Body of pancreas (tissue), 4 donors: ENCODE measurements at regions not wholly inside any gene's neighbourhood (a gene's known extent, or its start where the extent isn't known, plus 50 kb on each side); places are given as distances from the start of the nearest gene placed in this dataset.

ENCODE experiments used
- ATAC-seq: fragments of 150-250 bp; one replicate; pipeline ENCODE4 v1.9.1; 2016
- DNase-seq, 4 donors: peaks; one replicate each; pipeline ENCODE4 v3.0.0-alpha.2; 2019
- H3K27ac ChIP-seq, 4 donors: fragments of 200-600 bp; sonication (generic); 1 replicate in 3 of 4; 2 replicates in 1 of 4; pipeline versions ENCODE4 v1.5.1 to v1.6.1; 2016 to 2019; ENCODE audit warnings: mild to moderate bottlenecking in 1 of 4, mixed read lengths in 1 of 4, moderate library complexity in 1 of 4
- H3K27me3 ChIP-seq, 2 donors: fragments of 200-600 bp; sonication (generic); one replicate each; pipeline ENCODE4 v1.6.0; 2016; ENCODE audit warnings: mild to moderate bottlenecking in 1 of 2
- H3K36me3 ChIP-seq, 2 donors: fragments of 200-600 bp; sonication (generic); replicated peaks in 1 of 2; 2 replicates each; pipeline ENCODE4 v1.5.1; 2016; ENCODE audit warnings: low read depth in 2 of 2; ENCODE audit not compliant: insufficient read depth in 1 of 2
- H3K4me1 ChIP-seq: fragments of 200-600 bp; sonication (generic); one replicate; pipeline ENCODE4 v1.6.0; 2016
- H3K4me3 ChIP-seq, 2 donors: fragments of 200-600 bp; sonication (generic); 1 replicate in 1 of 2; 2 replicates in 1 of 2; pipeline ENCODE4 v1.5.1; 2016 to 2019
- H3K9me3 ChIP-seq, 3 donors: fragments of 200-600 bp; sonication (generic); 1 replicate in 2 of 3; 2 replicates in 1 of 3; pipeline ENCODE4 v1.5.1; 2016
- POLR2A ChIP-seq, 3 donors: fragments of 450-650 bp; IDR thresholded peaks; one replicate each; pipeline ENCODE4 v1.6.1; 2016; ENCODE audit warnings: antibody characterized with exemption in 3 of 3, mild to moderate bottlenecking in 2 of 3
- WGBS, 2 donors: methylation state at CpG; one replicate each; pipeline ENCODE4 v1.1.5; 2017; 5-methylcytosine and 5-hydroxymethylcytosine counted together
- intact Hi-C: fragments of 100-400 bp; cut with DNase I; formaldehyde crosslinking; loops from one replicate; pipeline ENCODE4 v1.15.1; 2023
- TF ChIP-seq, protein P1 (sequence below), 7 experiments: fragments of 450-650 bp in 4 of 7; fragments of 200-600 bp in 3 of 7; sonication (generic) in 3 of 7; IDR thresholded peaks; one replicate each; pipeline ENCODE4 v1.5.1; 2016 to 2019; ENCODE audit warnings: antibody characterized with exemption in 7 of 7

DNA sequence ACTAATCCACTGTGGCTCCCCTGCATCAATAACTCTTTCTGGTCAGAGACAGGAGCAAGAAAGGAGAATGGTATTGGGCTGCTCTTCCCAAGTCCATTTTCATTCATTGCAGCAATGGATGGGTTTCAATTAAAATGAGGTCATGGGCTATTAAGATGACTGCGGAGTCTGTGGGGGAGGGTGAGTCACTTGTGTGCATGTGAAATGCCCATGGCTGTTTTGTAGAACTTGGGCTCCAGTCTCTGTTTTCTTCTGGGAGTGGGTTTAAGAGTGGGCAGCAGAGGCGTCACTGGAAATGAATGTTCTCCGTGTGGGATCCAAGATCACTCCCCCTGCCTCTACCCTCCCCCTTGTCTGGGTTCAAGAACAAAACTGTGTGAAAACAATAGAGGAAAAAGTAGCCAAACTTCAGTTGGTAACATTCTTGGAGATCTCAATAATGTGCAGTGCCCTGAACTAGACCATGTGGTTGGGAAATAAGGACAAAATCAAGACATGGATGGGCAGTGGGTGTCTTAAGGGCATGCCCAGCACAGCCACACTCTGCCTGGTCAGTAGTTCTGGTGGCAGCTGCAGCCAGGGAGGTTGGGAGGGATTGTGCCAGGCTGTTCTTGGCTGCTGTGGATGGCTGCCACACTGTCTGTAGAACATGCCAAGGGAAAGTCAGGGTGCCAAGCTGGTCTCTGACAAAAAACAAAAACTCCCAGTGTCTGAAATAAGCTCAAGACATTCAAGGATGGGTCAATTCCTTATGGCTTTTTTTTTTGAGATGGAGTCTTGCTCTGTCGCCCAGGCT is 68.2 kb upstream of the CXCR4 start:
- Histone ChIP-seq H3K4me3 (no peak overlapping the region), H3K27me3 (no peaks in the 10 kb centered on the region), H3K36me3 (no peaks in the 10 kb centered on the region), H3K9me3 (no peaks in the 10 kb centered on the region), H3K27ac (no peak overlapping the region), H3K4me1 (no peaks in the 10 kb centered on the region)
- TF ChIP-seq, protein P1, sequence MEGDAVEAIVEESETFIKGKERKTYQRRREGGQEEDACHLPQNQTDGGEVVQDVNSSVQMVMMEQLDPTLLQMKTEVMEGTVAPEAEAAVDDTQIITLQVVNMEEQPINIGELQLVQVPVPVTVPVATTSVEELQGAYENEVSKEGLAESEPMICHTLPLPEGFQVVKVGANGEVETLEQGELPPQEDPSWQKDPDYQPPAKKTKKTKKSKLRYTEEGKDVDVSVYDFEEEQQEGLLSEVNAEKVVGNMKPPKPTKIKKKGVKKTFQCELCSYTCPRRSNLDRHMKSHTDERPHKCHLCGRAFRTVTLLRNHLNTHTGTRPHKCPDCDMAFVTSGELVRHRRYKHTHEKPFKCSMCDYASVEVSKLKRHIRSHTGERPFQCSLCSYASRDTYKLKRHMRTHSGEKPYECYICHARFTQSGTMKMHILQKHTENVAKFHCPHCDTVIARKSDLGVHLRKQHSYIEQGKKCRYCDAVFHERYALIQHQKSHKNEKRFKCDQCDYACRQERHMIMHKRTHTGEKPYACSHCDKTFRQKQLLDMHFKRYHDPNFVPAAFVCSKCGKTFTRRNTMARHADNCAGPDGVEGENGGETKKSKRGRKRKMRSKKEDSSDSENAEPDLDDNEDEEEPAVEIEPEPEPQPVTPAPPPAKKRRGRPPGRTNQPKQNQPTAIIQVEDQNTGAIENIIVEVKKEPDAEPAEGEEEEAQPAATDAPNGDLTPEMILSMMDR (IDR thresholded peaks at IDR 0.05) = no peak
- no peak for TF ChIP-seq POLR2A (IDR thresholded peaks at IDR 0.05)
- 85 to 92% methylated on average over 3 to 4 of the region's 4 CpGs for WGBS, 2 donors
- no peak for DNase-seq
- no peak for ATAC-seq
- intact Hi-C loops = no loop called here

DNA sequence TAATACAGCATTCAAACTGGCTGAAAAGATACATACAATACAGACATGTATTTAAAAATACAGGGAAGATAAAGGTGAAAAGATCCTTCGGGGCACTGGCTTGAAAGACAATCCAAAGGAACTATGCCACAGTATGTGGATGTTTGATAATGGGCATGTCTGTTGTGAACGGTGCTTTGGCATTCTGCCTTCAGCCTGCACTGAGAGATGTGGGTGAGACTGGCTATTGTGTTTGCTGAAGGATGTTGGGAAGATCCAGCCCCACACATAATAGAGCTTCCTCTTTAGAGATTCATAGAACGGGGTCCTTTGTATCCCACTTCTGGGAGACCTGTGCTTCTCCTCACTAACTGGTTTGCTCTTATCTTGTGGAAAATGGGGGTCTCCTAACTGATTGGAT is 65.1 kb upstream of the CXCR4 start:
- no peak for DNase-seq
- no peak for ATAC-seq
- Histone ChIP-seq H3K27ac (no peak overlapping the region), H3K9me3 (no peaks in the 10 kb centered on the region), H3K4me3 (no peak overlapping the region), H3K4me1 (no peaks in the 10 kb centered on the region), H3K27me3 (no peaks in the 10 kb centered on the region), H3K36me3 (no peaks in the 10 kb centered on the region)
- WGBS, 2 donors = 45 to 49% methylated on average over 3 of the region's 3 CpGs
- no peak for TF ChIP-seq POLR2A (IDR thresholded peaks at IDR 0.05)
- TF ChIP-seq, protein P1 (IDR thresholded peaks at IDR 0.05) = no peak
- intact Hi-C loops = no loop called here

DNA sequence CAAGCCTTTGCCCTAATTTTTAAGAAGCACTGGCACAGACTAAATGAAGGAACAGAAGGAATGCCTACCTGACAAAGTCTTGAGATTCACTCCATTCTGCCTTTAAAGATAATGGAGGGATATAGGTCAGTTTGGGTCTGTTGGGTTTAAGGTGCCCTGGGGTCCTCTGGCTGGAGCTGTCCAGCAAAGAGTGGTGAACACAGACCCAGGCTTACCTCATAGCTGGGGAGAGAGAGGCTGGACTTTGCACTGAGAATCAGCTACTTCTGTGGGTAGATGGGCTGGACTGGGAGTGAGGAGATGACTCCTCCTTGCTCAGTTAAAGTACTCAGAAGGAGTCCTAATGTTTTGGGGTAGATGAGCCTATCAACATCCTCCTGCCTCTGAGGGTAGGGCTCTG is 64.4 kb upstream of the CXCR4 start:
- Histone ChIP-seq H3K9me3 (no peaks in the 10 kb centered on the region), H3K27ac (no peak overlapping the region), H3K4me1 (no peaks in the 10 kb centered on the region), H3K27me3 (no peaks in the 10 kb centered on the region), H3K36me3 (no peaks in the 10 kb centered on the region), H3K4me3 (no peak overlapping the region)
- DNase-seq = no peak
- TF ChIP-seq, protein P1 (IDR thresholded peaks at IDR 0.05) = no peak
- TF ChIP-seq POLR2A (IDR thresholded peaks at IDR 0.05) = no peak
- intact Hi-C loops = no loop called here
- no peak for ATAC-seq

DNA sequence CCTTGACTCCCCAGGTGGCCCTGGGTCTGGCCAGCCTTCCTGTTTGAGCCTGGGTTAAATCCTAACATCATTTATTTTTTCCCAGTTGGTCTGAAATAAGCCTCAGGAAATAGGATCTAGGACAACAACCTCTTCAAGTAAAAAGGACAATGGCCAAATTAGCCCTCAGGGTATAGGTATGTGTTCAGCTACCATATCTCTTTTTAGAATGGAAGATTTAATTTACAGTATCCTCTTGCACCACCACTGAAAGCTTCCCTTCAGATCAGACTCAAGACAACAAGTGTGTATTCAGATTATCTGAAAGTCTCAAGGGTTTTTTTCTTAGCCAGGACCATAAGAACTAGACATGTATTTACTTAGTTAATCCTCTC is 61.6 kb upstream of the CXCR4 start:
- Histone ChIP-seq H3K9me3 (no peaks in the 10 kb centered on the region), H3K27me3 (no peaks in the 10 kb centered on the region), H3K36me3 (no peaks in the 10 kb centered on the region), H3K4me1 (no peaks in the 10 kb centered on the region), H3K27ac (no peak overlapping the region), H3K4me3 (no peak overlapping the region)
- DNase-seq (no peak), ATAC-seq (no peak)
- intact Hi-C loops = no loop called here
- TF ChIP-seq, protein P1 (IDR thresholded peaks at IDR 0.05) = no peak
- TF ChIP-seq POLR2A (IDR thresholded peaks at IDR 0.05) = no peak

DNA sequence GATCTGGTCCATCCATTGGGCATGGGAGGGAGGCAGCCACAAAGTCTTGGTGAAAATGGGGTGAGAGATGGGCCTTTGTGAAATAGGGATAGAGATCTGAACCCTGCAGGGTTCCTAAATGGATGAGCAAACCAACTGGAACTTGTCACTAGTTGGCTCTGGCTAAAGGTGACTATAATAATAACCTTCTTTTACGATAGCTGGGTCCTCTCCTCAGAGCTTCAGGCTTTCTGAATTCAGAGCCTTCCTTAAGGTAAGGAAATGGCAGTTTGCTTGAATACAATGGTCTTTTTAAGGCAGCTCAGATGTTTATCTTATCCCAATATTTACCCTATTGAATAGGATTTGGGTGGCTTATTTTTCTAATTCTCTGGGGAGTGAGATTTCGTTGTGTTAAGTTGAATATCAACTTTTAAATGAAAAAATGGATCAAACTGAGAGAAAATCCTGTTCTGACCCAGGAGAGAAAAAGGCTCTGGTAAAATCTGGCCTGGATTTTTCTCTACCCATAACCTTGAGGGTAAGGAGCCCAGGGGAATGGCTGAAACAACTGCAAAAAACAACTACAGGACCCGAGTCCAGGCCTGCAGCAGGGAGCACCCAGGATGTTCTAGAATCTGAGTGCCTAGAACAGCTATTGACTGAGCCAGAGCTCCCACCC is 61.1 kb upstream of the CXCR4 start:
- Histone ChIP-seq H3K27ac (no peak overlapping the region), H3K9me3 (no peaks in the 10 kb centered on the region), H3K4me1 (no peaks in the 10 kb centered on the region), H3K27me3 (no peaks in the 10 kb centered on the region), H3K4me3 (no peak overlapping the region), H3K36me3 (no peaks in the 10 kb centered on the region)
- WGBS, 2 donors = 27 to 37% methylated on average over 3 of the region's 3 CpGs
- TF ChIP-seq, protein P1 (IDR thresholded peaks at IDR 0.05) = no peak
- no peak for TF ChIP-seq POLR2A (IDR thresholded peaks at IDR 0.05)
- intact Hi-C loops = no loop called here
- DNase-seq (no peak), ATAC-seq (no peak)
